HG03060 (cell line): ENCODE measurements at regions not wholly inside any gene's neighbourhood (a gene's known extent, or its start where the extent isn't known, plus 50 kb on each side); places are given as distances from the start of the nearest gene placed in this dataset.
A peak's percentile ranks its signal among the peaks of the same experiment; 100 is the strongest.

Experiments
- ATAC-seq: cut with Tn5 transposase; IDR thresholded peaks from one replicate; pipeline ENCODE4 v1.9.1; 2021; ENCODE audit warnings: low read depth, moderate number of reproducible peaks; ENCODE audit not compliant: unreplicated experiment

DNA sequence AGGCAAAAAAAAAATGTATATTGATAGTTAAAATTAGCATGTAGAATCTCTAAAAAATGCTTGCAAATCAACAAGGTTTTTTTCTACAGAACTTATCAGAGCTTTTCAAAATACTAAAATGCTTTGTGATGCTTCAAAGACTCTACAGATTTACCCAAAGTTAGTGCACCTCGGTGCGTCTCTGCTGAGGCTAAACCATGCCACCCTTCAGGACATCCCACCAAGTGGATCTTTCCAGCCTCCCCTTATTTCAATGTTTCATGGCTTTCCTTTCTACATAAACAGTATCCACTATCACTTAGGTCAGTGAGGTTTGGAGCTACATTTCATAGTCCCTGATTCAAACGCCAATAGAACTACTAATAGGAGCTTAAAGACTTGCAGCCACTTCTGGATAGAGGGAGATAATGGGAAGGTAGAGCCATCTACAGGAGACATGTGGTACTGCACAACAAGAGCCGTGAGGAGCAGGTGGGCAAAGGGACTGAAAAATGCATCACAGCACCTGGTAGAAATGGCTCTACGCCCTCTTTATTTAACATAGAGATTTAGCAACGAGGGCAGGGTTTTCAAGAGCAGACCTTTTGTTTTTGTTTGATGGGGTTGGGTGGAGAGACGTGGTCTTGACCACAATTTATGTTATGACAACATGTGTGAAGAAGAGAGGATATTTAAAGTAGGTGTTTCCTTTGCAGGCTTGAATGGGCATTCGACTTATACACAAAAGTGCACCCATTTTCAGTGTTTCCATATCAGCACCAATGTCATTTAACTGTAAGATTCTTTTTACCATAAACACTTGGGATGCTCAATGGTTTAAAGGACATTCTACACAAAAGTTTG, 56.1 kb upstream of the SLC35G4 start:
- no peak for ATAC-seq

DNA sequence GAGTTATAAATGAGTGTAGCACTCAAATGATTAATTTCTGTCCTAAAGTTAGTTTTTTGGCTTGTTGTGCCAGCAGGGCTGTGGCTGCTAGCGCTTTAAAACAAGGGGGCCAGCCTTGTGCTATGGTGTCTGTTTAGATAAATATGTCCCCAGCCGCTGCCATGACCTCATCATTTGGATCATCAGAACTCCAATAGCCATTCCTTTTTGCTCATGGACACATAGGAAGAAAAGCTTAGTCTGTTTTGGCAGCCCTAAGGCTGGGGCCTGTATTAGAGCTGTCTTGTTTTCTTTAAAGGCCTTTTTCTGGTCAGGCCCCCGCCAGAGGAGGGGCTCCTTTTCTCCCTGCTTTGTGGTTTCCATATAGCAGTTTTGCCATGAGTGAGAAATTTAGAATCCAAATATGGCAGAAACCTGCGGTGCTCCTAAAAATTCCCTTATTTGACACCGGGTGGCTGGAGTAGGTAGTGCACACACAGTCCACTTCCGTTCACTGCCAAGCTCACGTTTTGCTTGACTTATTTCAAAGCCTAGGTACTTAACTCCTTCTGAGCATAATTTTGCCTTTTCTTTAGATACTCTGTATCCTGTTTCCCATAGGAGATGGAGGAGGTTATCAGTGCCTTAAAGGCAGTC, 60.4 kb upstream of the SLC35G4 start:
- ATAC-seq, result no peak

DNA sequence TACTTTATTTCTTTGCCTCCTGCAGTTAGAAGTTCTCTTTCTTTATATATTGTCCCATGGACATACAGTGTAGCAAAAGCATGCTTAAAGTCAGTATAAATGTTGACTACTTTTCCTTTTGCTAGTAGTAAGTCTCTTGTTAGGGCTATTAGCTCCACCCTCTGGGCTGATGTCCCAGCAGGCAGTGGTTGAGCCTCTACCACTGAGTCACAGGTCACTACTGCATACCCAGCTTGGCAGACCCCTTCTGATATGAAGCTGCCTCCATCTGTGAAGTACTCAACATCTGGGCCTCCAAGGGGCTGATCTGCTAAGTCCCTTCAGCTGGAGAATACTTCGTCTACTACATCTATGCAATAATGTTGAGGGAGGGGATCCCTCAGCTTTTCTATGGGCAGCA, 61.0 kb upstream of the SLC35G4 start:
- no peak for ATAC-seq

DNA sequence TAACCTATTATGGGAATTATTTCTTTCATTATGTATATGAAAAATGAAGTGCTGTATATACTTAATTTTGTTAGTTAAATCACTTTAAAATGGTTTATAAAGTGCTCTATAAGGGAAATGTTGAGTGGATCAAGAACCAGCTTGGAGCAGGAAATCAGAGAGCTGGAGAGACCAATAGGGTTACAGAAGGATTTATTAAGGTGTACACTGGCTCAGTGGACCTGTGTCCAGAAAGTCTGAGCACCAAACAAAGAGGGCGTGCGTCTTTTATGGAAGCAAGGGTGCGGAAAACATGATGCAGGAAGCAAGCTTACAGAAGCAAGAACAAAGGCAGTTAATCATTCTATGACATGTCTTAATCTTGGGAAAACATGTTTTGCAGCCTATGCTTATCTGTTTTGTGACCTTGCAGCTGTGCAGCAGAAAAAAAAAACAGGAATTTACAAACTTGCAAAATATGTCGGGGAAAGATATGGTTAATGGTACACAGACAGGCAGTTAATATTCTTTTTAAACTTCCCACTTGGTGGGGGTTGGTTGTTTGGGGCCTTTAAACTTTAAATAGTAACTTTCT, 65.2 kb upstream of the SLC35G4 start:
- no peak for ATAC-seq

DNA sequence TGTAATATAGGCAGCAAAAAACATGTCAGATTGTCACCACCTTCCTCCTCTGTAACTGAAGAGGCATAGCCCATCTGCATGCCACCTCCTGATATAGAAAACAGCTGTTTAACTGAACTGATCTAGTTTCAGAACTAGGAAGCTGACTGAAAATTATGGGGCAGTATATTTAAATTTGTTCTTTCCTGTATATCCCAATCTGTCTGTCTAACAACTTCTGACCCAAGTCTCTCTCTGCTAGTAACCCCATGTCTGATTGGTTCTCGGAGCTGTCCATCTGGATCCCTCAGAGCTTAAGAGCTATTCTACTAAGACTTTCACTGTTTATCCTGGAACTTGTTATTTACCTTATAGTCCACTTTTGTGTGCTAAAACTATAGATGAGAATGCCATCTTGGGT, 68.2 kb upstream of the SLC35G4 start:
- no peak for ATAC-seq

DNA sequence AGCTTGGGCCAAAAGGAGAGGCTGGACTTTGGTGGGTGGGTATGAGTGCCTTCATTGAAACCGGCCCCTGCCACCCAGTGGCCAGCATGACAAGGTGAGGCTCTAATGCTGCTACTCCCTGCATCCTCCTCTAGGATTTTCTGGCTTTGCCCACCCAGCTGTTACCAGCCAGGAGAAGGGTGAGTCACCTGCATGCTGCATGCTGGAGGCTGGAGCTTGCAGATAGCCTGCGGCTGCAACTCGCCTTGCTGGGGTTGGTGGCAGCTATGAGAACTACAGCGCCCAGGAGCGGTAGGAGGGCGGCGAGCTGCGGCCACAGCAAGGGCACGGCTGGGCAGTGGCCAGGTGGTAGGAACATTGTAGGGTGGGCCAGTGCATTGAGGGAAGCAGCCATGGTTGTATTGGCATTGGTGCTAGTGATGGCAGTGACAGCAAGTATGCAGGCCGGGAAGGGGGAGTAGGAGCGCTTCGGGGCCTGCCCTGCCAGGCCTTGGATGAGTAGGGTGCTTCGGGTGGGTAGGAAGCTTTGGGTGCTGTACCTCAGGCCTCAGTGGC, 75.4 kb upstream of the SLC35G4 start:
- ATAC-seq, result no peak

DNA sequence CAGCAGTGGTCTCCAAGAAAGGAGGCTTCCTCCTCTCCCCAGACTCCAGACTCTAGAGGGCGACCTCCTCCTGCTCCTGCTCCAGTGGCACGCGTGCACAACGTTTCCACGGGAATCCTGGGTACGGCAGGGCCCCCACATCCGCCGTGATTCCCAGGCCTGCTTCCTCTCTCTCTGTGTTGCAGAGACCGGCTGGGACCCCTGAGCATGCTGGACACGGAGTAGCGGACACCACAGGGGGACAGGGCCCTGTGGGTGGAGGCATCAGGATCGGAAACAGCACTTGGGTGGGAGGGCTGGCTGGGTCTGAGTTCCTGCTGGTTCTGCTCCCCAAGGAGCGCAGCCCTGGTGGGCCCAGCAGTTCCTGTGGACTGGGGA, 75.9 kb upstream of the SLC35G4 start:
- no peak for ATAC-seq

DNA sequence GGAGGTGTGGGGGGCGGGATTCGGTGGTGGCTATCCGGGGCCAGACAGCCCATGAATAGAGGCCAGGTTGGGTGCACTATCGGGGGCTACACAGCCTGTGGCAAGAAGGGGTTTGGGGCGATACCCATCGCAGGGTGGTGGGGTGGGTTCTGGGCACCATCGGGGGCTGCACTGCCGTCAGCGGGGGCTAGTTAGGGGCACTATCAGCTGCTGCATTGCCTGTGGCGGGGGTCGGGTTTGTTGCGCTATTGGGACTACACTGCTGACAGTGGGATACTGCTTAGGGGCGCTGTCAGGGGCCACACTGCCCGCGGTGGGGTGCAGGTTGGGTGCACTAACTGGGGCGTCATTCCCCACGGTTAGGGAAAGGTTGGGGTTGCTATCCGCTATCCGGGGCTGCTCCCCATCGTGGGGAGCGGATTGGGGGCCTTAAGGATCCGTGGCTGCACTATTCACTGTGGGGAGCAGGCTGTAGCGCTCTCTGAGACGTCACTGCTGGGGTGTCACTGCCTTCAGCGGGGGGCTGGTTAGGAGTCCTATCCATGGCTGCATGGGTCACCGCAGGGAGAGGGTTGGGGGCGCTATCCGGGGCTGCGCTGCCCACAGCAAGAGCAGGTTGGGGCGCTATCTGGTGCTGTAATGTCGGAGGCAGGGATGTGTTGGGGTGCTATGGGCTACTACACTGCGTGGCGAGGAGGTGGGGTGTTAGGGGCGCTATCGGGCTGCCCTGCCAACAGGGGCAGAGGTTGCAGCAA, 76.5 kb upstream of the SLC35G4 start:
- no peak for ATAC-seq

DNA sequence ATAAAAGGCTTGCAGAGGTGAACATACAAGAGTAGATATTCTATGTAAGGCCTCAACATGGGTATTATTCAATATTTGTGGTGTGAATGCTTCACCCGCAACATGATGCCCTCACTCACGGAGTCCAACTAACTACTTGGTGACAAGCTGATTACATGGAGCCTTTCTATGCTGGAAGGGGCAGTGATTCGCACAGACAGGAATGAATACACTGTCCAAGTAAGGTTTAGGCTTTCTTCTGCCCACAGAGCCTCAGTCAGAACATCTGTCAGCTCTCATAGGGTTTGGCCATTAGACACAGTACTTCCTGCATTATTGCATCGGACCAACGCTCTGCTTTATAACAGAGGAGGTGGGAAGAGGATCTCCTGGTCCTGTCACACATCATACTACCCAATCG, 80.3 kb upstream of the SLC35G4 start:
- no peak for ATAC-seq

DNA sequence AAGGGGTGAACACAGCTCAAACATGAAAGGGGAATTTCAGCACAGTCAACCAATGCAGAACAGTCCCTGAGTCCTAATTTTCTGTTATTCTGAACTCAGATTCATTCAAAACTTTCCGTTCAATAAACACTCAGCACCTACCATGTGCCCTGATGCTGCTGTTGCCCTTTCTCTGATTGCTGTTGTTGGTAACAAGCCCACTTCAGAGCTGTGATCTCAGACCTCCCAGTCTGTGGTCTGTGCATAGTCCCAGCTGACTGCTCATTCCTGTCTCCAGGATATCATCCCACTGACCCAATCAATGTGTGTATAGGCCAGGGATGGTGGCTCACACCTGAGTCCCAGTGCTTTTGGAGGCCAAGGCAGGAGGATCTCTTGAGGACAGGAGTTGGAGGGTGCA, 82.7 kb upstream of the SLC35G4 start:
- ATAC-seq, result no peak

DNA sequence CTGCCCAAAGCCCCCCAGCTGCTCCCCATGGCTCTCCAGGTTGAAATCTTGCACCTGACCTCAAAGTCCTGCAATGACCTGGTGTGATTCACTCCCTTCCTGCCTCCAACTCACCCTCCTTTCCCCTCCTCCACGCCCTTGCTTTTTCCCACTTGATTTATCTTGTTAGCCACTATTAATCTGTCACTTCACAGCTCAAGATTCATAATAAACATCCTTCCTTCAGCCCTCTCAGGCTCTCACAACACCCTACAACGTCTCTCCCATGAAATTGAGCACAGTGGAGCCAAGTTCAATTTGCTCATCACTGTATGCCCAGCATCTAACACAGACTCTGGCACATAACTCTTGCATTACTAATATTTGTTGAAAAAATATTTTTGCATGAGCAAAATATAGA, 85.6 kb upstream of the SLC35G4 start:
- no peak for ATAC-seq

DNA sequence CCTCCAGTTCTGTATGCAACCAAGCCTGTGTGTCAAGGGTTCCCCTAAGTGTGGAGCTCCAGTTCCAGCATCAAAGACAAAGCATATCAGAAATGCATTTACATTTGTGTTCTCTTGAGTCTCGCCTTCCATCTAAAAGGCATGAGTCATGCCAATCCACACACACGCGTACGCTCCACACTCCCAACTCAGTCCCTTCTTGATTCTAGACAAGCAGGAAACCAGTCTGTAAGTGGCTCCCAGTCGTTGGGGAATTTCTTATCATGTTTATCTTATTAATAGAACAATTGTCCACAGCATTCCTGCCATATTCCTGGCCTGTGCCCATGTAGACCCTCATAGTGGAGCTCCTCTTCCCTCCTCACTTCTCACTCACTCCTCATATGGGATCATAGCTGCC, 86.4 kb upstream of the SLC35G4 start:
- no peak for ATAC-seq

DNA sequence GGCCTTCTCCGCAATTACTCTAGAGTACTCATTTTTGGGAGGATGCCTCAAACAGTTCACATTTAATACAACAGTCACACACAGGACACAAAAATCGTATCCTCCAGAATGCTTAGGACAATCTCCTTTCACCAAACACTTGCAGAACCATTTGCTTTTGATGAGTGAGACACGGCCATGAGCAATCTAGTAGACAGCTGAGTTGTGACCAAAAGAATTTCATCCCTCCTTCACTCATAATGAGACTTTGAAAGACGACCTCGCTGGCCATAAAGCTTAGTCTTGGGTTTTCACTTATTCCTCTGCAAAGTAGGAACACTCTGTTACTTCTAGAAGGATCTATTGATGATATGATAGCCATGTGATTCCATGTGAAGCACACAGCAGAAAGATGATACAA, 87.5 kb upstream of the SLC35G4 start:
- ATAC-seq, result no peak

DNA sequence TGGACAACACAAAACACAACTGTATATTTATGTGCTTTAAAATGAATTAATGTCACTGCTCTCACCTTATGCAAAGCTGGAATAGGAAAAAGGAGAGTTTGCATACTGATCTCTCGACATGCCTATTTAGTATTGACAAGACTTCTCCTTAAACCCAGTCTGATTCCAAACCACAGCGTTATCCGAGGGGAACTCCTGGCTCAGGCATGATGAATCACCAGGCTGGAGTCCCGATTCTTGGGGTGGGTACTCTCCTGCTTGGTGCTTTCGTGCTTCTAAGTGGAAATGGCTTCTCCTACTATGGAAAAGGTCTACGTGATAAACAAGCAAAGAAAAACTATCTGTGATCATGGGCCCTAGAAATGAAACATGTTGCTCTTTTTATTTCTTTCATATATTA, 88.9 kb upstream of the SLC35G4 start:
- no peak for ATAC-seq

DNA sequence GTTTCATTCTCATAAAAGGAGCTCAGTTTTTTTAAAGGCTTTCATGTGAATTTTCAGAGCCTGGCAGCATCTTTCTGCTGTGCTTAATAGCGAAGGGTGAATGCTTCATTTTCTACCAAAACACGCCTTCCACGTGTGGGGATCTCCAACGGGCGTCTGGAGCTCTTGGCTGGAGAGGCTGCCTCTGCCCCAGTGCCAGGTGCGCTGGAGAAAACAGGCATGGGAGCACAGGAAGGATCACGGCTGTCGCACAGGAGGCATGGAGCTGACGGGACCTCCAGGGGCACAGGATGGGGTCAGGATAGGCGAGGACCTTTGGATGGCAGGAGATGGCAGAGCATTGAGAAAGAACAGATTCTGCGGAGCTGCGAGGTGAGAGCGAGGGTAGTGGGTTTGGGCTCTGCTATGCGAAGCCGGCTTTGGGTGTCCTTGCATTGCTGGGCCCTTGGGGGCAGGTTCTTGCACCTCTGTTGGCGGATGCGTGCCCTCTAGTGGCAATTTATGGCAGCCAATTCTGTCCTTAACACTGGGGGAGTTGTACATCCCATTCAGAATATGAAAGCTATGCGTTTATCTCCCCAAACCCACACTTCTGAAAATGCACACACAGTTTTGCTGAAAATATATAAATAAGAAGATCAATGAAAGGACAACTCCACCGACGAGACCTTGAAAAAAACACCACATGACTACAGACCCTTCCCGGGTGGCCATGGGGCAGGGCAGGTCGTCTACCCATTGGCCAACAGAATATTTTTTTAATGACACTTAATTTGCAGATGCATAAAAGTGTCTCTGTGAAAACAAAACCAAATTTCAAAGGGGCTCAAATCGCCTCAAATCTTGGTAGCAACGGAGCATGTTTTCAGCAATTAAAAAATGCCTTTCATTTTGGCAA, 90.4 kb upstream of the SLC35G4 start:
- ATAC-seq, result peak; percentile 62

DNA sequence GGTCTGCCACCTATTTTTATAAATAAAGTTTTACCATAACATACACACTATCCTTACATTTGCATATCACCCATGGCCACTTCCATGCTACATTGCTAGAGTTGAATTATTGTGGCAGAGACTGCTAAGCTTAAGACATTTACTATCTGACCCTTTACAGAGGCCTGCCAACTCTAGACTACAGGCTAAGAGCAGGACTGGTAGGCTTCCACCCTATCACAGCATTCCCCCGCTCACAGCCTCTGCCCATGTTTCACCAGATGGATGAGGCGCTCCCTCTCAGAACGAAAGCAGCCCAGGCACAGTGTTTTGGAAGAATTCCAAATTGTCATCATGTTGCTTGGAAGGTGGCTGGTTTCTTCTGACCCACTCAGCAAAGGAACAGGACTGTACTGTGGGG, 91.7 kb upstream of the SLC35G4 start:
- ATAC-seq, result no peak

DNA sequence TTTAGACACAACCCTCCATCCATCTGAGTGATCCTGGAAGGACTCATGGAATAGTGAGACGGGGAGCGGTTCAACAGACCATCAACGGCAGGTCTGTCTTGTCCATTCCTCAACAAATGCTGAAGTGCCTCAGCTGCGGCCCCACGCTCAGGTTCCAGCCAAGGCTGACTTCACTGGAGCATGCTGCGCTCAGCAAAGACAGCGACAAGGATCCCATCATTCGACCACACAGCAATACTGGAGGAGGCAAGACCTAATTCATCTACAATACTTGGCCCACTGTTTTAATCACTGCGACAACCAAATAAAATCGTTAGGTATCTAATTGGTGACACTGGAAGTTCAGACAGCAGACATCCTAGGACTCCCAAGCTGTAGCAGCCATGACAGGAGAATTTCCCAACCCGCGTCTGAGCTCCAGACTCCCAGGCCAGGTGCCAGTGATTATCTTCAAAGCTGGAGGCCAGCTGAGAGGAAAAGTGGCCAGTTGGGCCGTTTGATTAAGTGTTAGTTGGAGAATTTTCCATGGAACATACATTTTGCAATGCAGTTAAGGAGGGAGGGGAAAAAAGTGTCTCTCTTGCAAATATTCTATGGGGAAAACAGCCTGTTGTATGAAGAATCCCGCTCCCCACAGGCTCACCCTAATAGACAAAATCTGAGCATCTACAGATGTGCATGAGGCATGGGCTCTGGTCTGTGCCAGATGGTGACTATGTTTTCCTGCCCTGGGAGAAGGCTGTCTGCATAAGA, 92.5 kb upstream of the SLC35G4 start:
- no peak for ATAC-seq

DNA sequence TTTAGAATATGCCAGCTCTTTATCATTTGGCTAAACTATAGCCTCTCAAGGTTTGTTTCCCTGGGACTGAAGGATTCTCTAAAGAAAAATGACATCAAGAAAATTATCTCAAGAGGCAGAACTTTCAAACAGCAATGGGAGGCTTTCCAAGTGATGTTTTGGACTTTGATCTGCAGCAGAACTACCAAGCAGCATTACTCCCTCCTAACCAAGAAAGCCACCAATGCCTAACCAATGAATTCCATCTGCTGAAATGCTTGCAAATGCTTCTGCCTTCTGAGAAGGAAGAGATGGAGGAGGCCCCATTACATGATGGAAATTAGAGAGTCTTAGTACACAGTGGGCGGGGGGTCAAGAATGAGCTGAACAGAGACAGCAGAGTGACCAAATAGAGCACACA, 95.1 kb upstream of the SLC35G4 start:
- ATAC-seq, result no peak
